ENCODE measurements at regions not wholly inside any gene's neighbourhood (a gene's known extent, or its start where the extent isn't known, plus 50 kb on each side); places are given as distances from the start of the nearest gene placed in this dataset.

DNA sequence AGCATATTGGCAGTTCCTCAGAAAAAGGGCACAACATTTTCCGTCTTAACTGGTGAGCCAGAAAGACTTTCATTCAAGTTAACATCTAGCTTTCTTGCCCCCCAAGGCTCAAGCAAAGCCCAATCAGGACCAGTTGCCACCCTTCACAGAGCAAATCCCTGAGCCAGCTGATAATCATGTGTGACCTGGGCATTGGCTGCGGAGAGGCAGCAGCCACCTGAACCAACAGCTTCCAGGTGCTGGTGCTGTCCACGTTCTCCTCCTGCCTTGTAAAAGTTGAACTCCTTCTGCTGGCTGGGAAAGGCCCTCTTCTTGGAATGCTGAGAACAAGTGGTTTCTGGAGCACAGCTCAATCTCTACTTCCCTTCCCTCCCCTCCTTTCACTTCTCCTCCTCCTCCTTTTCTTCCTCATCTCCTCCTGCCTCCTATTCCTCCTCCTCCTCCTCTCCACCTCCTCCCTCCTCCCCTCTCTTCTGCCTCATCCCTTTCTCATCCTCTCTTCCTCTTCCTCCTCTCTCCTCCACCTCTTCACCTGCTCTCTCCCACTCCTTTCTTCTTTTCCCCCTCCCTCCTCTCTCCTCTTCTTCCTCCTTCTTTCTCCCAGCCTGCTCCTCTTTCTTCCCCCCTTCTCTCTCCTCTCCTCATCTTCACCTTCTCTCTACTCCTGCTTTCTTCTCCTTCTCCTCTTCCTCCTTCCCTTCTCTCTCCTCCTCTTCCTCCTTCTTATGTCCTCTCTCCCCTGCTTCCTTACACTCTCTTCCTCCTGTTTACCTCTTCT lies 140.6 kb downstream of the JCAD start:
- Histone ChIP-seq H3K4me1 (ENCODE audit: insufficient read depth, low read length) (peaks cover 6% of the 10 kb centered on the region; the same call in 1 of the 2 replicates), H3K9ac (ENCODE audit: low read depth, low read length) (no peak overlapping the region), H3K36me3 (ENCODE audit: insufficient read depth, low read length) (no peaks in the 10 kb centered on the region), H3K9me3 (ENCODE audit: control insufficient read depth, insufficient read depth, low read length) (no peaks in the 10 kb centered on the region)

DNA sequence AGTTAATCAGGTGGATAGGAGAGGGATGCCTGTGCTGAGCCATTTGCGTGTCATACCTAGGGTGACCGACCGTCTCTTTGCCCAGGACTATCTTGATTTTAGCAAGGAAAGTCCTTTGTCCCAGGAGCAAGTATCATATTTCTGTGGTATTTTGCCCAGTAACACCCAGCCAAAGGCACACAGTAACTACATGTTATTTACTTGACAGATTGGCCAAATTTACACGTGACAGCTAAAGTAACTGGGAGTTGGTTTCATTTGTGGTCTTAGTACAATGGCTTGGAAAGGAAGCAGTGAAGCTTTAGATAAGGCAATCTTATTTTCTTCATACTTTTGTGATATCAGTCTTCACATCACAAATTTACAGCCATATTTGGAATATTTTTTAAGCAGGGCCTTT lies 142.1 kb downstream of the JCAD start:
- no peak overlapping the region for H3K9ac ChIP-seq (ENCODE audit: low read depth, low read length)
- H3K9me3 ChIP-seq (ENCODE audit: control insufficient read depth, insufficient read depth, low read length): no peaks in the 10 kb centered on the region
- no peaks in the 10 kb centered on the region for H3K4me1 ChIP-seq (ENCODE audit: insufficient read depth, low read length)
- no peaks in the 10 kb centered on the region for H3K36me3 ChIP-seq (ENCODE audit: insufficient read depth, low read length)

DNA sequence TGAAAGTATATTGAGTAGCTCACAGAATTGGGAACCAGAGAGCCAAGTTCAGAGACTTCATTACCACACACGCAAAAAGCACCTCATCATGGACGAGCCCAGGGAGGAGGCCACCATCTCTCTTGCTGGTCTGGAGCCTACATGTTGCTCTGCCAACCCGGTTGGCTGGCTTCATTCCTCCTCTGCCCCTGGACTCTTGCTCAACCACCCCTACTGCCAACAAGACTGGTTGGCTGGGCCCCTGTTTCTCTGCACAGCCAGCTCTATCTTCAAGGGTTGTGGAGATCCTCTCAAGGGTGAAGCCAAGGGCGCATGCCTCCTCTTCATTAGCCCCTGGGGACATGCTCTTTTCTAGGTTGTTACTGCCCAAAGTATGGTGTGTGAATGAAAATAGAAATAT lies 142.7 kb downstream of the JCAD start:
- Histone ChIP-seq H3K9ac (ENCODE audit: low read depth, low read length) (no peak overlapping the region), H3K9me3 (ENCODE audit: control insufficient read depth, insufficient read depth, low read length) (no peaks in the 10 kb centered on the region), H3K4me1 (ENCODE audit: insufficient read depth, low read length) (no peaks in the 10 kb centered on the region), H3K36me3 (ENCODE audit: insufficient read depth, low read length) (no peaks in the 10 kb centered on the region)

DNA sequence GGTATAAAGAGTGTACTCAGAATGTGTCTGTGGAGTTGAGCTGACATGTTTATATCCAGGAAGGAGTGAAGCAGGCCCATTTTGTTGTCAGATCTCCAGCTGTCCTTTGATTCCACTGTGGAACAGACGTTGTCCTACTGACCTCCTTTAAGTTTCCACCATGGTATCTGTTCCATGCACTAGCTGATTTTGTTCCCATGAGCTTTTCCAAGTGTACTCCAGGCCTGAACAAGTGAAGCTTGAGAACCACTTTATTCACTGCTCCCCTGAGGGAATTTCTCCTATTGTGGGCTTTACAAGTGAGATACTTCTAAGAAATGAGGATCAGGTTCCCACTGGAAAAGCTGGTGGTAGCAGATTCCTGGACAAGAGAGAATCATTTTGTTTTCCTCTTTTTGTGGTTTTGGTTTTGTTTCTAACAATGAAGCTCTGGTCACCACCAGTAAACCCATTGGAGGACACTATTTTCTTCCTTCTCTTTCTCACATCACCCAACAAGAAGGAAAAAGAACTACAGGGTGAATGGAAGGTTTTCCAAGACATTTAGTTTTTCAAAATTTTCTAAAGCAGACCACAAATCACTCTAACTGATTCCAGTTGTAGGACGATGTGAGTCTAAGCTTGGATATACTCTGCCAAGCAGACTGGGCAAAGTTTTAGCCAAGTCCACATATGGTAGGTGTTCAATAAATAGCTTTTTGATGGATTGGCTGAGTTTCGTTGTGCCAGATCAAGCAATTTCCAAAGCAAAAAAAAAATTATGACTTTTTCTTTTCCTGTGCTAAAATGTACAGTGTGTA lies 144.2 kb downstream of the JCAD start:
- Histone ChIP-seq H3K4me1 (ENCODE audit: insufficient read depth, low read length) (no peaks in the 10 kb centered on the region), H3K36me3 (ENCODE audit: insufficient read depth, low read length) (no peaks in the 10 kb centered on the region), H3K9ac (ENCODE audit: low read depth, low read length) (no peak overlapping the region), H3K9me3 (ENCODE audit: control insufficient read depth, insufficient read depth, low read length) (no peaks in the 10 kb centered on the region)

DNA sequence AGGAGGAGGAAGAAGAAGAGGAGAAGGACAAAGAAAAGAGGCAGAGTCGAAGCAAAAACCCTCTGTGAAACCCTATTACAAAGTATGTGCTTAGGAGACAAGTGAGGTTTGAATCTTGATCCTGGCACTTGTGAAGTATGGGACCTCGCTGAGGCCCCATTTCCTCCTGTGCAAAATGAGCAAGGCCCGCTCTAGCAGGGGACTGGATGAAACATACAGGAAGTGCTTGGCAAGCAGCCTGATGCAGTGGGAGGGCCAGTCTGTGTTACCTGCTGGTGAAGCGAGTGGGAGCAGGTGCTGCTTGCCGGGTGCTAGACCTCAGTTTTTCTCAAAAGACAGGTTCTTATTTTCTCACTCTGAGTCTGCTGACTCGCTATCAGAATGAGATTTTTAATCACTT lies 150.4 kb downstream of the JCAD start:
- H3K4me1 ChIP-seq (ENCODE audit: insufficient read depth, low read length): no peaks in the 10 kb centered on the region
- H3K9ac ChIP-seq (ENCODE audit: low read depth, low read length): no peak overlapping the region
- H3K9me3 ChIP-seq (ENCODE audit: control insufficient read depth, insufficient read depth, low read length): no peaks in the 10 kb centered on the region
- no peaks in the 10 kb centered on the region for H3K36me3 ChIP-seq (ENCODE audit: insufficient read depth, low read length)

DNA sequence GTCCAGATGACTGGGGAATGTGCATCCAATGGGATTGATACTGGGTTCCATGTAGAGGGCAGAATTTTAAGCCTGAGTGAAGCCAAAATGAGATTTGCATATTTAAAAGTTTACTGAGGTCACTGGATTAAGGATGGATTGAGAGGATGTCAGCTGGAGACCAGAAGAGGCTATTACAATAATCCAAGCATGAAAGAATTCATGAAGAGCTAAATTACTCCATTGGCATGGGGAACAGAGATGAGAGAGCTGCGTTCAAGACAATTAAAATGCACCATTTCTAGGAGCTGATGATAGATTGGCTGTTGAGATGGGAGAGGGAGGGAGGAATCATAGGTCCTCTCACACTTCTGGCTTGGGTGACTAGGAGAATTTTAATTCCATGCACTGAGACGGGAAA lies 158.5 kb downstream of the JCAD start:
- H3K9ac ChIP-seq (ENCODE audit: low read depth, low read length): no peak overlapping the region
- no peaks in the 10 kb centered on the region; the same call in 1 of the 2 replicates for H3K9me3 ChIP-seq (ENCODE audit: control insufficient read depth, insufficient read depth, low read length)
- no peaks in the 10 kb centered on the region for H3K36me3 ChIP-seq (ENCODE audit: insufficient read depth, low read length)
- H3K4me1 ChIP-seq (ENCODE audit: insufficient read depth, low read length): peaks cover 2% of the 10 kb centered on the region; the same call in 1 of the 2 replicates

DNA sequence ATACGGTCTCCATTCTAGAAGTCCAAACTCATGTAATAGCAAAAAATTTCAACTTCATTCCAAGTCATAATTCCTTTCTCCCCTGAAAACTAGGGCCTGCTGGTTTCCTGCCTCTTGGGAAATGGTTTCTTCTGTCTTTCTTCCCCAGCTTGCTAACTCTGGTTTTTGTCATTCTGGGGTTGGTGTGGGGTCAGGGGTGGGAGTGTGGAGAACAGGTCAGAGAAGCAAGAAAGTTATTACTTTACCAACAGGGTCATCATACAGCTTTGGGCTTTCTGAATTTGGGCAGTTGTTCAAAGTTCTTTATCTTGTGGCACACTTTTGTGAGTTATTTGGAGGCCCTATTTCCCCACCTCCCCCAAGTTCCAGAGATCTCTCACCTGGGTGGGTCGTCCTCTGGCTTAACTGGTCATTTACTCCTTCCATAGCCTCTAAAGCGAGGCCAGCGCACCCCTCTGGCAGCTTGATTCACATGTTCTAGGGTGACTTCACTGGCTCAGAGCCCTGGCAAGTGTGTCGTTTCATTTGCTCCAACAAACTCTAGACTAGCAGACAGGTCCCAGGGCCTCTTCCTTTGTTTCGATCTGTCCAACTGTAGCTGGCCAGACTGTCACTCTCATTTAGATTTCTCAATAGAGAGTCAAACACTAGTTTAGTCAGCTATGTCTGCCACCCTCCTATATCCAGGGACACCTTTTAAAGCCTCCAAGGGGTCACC lies 161.2 kb downstream of the JCAD start:
- H3K9me3 ChIP-seq (ENCODE audit: control insufficient read depth, insufficient read depth, low read length): no peaks in the 10 kb centered on the region
- H3K9ac ChIP-seq (ENCODE audit: low read depth, low read length): no peak overlapping the region
- no peaks in the 10 kb centered on the region for H3K36me3 ChIP-seq (ENCODE audit: insufficient read depth, low read length)
- H3K4me1 ChIP-seq (ENCODE audit: insufficient read depth, low read length): peaks cover 6% of the 10 kb centered on the region; the same call in 1 of the 2 replicates

DNA sequence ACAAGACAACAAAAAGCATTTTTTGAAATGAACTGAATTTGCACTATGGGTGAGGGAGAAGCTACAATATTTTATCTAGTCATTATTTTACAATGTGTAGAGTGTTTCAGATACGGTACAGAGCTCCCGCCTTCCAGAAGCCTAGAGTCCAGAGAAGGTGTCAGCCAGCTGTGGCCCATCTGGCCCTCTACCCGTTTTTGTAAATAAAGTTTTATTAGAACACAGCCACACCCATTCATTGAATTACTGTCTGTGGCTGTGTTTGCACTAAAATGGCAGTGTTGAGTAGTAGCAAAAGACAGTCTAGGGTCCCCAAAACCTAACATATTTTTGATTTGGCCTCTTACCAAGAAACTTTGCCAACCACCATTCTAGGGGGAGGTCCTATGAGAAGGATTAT lies 162.0 kb downstream of the JCAD start:
- Histone ChIP-seq H3K4me1 (ENCODE audit: insufficient read depth, low read length) (peaks cover 6% of the 10 kb centered on the region; the same call in 1 of the 2 replicates), H3K9ac (ENCODE audit: low read depth, low read length) (no peak overlapping the region), H3K9me3 (ENCODE audit: control insufficient read depth, insufficient read depth, low read length) (no peaks in the 10 kb centered on the region), H3K36me3 (ENCODE audit: insufficient read depth, low read length) (no peaks in the 10 kb centered on the region)

DNA sequence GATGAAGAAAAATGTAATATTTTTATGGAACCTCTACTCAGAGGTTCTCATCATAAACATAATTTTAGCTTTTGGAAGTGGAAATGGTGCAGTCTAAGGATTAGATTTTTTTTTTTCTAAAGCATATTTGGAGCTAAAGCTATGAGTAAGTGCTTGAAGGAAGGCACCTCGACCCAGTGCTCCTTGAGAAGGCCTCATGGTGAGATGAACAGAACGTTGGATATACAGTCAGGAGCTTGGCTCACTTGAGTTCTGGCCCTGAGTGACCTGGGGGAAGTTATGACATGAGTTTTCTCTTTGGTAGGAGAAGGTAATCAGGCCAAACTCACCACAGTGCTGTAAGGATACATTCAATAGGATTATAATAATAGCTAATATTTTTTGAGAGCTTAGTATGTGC lies 163.3 kb downstream of the JCAD start:
- H3K36me3 ChIP-seq (ENCODE audit: insufficient read depth, low read length): no peaks in the 10 kb centered on the region
- H3K9ac ChIP-seq (ENCODE audit: low read depth, low read length): no peak overlapping the region
- peaks cover 6% of the 10 kb centered on the region; the same call in 1 of the 2 replicates for H3K4me1 ChIP-seq (ENCODE audit: insufficient read depth, low read length)
- no peaks in the 10 kb centered on the region for H3K9me3 ChIP-seq (ENCODE audit: control insufficient read depth, insufficient read depth, low read length)

DNA sequence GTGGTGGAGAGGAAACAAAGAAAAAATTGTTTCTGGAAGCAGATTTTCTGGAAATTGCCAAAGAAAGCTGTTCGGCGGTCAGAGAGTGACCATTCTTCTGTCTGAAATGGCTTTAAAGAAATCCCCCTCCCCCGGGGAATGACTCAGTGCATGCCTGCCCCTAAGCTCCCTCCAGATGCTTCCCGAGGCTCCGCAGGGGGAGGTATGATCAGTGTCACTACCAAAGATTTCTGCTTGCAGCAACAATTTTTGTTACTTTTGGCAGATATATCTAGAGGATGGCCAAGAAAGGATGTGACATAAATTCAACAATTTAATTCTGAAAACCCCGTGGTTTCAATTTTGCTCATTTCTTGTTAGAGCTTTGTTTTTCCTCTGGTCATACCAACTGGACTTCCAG lies 163.9 kb downstream of the JCAD start:
- no peaks in the 10 kb centered on the region for H3K36me3 ChIP-seq (ENCODE audit: insufficient read depth, low read length)
- H3K9ac ChIP-seq (ENCODE audit: low read depth, low read length): no peak overlapping the region
- H3K4me1 ChIP-seq (ENCODE audit: insufficient read depth, low read length): peaks cover 6% of the 10 kb centered on the region; the same call in 1 of the 2 replicates
- H3K9me3 ChIP-seq (ENCODE audit: control insufficient read depth, insufficient read depth, low read length): no peaks in the 10 kb centered on the region

DNA sequence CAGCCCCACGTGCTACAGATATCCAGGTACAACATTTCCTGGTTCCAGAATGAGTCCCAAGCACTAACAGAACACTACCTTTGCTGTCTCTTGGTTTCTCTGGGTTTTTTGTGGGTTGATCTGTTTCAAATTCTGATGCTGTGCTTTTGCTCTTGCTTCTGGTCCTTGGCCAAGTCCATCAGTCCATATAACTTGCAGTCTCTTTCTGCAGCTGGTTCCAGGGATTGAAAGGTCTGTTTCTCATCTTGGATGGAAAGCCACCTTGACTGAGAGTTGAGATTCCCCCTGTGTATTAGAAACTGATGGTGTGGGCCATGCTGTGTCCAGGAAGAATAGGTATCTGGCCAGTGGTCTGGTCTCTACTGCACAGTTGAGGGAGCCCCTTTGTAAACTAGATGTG lies 171.1 kb downstream of the JCAD start:
- Histone ChIP-seq H3K36me3 (ENCODE audit: insufficient read depth, low read length) (no peaks in the 10 kb centered on the region), H3K9ac (ENCODE audit: low read depth, low read length) (no peak overlapping the region), H3K9me3 (ENCODE audit: control insufficient read depth, insufficient read depth, low read length) (no peaks in the 10 kb centered on the region), H3K4me1 (ENCODE audit: insufficient read depth, low read length) (no peaks in the 10 kb centered on the region)

DNA sequence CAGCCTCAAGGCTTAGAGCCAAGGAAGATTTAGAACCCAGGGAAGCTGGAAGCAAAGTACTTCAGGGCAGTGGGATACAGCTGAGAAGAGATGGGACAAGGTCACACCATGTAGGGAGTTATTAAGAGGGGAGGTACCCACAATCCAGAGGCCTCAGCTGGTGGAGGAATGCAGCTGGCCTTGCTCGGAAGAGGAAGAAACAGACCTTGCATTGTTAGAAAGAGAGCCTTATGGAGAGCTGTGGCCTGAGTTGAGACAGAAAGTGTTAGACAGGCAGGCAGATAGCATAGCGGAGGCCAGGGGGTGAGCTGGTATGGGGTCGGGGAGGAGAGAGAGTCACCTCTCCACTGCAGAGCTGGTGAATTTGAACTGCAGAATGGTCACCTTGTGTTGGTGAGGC lies 173.1 kb downstream of the JCAD start:
- no peaks in the 10 kb centered on the region for H3K36me3 ChIP-seq (ENCODE audit: insufficient read depth, low read length)
- no peaks in the 10 kb centered on the region for H3K9me3 ChIP-seq (ENCODE audit: control insufficient read depth, insufficient read depth, low read length)
- no peak overlapping the region for H3K9ac ChIP-seq (ENCODE audit: low read depth, low read length)
- no peaks in the 10 kb centered on the region for H3K4me1 ChIP-seq (ENCODE audit: insufficient read depth, low read length)

DNA sequence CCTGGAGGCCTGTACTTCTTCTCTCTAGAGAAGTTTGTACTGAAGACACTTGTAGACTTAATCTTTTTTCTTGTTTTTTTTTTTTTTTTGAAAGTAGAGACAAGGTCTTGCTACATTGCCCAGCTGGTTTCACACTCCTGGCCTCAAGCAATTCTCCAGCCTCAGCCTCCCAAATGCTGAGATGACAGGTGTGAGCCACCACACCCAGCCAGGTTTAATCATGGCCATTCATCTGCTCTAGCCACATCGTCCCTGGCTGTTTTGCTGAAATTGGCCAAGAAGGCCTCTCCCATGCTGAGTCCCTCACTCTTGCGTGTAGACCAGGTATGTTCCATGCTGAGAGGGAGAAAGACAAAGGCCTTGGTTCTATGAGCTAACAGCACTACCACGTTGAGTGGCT lies 176.2 kb downstream of the JCAD start:
- H3K36me3 ChIP-seq (ENCODE audit: insufficient read depth, low read length): no peaks in the 10 kb centered on the region
- no peak overlapping the region for H3K9ac ChIP-seq (ENCODE audit: low read depth, low read length)
- H3K9me3 ChIP-seq (ENCODE audit: control insufficient read depth, insufficient read depth, low read length): no peaks in the 10 kb centered on the region
- no peaks in the 10 kb centered on the region for H3K4me1 ChIP-seq (ENCODE audit: insufficient read depth, low read length)

DNA sequence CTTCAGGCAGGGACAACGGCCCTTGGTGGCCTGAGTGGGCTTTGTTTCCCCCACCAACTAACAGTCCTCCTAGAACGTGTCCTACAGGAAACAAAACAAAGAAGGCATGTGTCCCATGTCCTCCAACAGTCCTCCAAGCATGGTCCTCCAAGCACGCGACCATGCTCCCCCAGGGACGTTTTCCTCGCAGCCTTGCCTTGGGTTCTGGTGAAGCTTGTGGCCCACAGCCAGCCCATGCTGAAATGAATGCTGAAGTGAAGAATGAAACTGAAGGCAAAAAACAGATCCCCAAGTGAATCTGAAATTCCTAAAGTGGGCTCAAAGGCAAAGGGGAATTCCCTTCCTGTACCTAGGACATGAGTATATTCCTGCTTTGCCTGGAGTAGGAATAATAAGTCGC lies 176.6 kb downstream of the JCAD start:
- Histone ChIP-seq H3K9ac (ENCODE audit: low read depth, low read length) (no peak overlapping the region), H3K4me1 (ENCODE audit: insufficient read depth, low read length) (no peaks in the 10 kb centered on the region), H3K36me3 (ENCODE audit: insufficient read depth, low read length) (no peaks in the 10 kb centered on the region), H3K9me3 (ENCODE audit: control insufficient read depth, insufficient read depth, low read length) (no peaks in the 10 kb centered on the region)
